HepG2 (cell line): ENCODE measurements at regions not wholly inside any gene's neighbourhood (a gene's known extent, or its start where the extent isn't known, plus 50 kb on each side); places are given as distances from the start of the nearest gene placed in this dataset.

Source experiments
- ARID2 ChIP-seq: sonication (generic); formaldehyde crosslinking; IDR thresholded peaks from 2 replicates; pipeline ENCODE4 v1.8.1; 2022; ENCODE audit warnings: mild to moderate bottlenecking, missing genetic modification reagents, borderline replicate concordance
- CBX1 ChIP-seq: IDR thresholded peaks from one replicate; pipeline ENCODE4 v1.6.1; 2016; ENCODE audit warnings: antibody characterized with exemption, low read depth
- DNMT3B ChIP-seq: conservative IDR thresholded peaks from 2 replicates; pipeline ENCODE4 v1.6.1; 2016; ENCODE audit warnings: missing biosample characterization, control low read depth
- ETV5 ChIP-seq: IDR thresholded peaks from 2 replicates; pipeline ENCODE4 v1.6.1; 2018; ENCODE audit warnings: missing biosample characterization, missing genetic modification reagents, inconsistent platforms, borderline replicate concordance
- GTF3A ChIP-seq: sonication (generic); formaldehyde crosslinking; conservative IDR thresholded peaks from 2 replicates; pipeline ENCODE4 v1.4.0; 2020; ENCODE audit warnings: mild to moderate bottlenecking, missing genetic modification reagents
- HNF4A ChIP-seq: sonication (generic); formaldehyde crosslinking; IDR thresholded peaks from 2 replicates; pipeline ENCODE4 v1.4.0; 2020; ENCODE audit warnings: missing genetic modification reagents
- HNRNPL ChIP-seq: fragments of 200-400 bp; formaldehyde crosslinking; IDR thresholded peaks from 2 replicates; pipeline ENCODE4 v1.6.1; 2017; ENCODE audit warnings: mild to moderate bottlenecking, low read depth, low read length
- KDM3A ChIP-seq: IDR thresholded peaks from 2 replicates; pipeline ENCODE4 v1.6.1; 2018; ENCODE audit warnings: low read depth, missing compliant biosample characterization
- KLF9 ChIP-seq: IDR thresholded peaks from 2 replicates; pipeline ENCODE4 v1.6.1; 2016; ENCODE audit warnings: low read depth
- NRL ChIP-seq: sonication (generic); formaldehyde crosslinking; IDR thresholded peaks from 2 replicates; pipeline ENCODE4 v1.5.0; 2020; ENCODE audit warnings: missing genetic modification reagents, mild to moderate bottlenecking, moderate library complexity, borderline replicate concordance
- PHF20 ChIP-seq: sonication (generic); formaldehyde crosslinking; IDR thresholded peaks from 2 replicates; pipeline ENCODE4 v1.5.0; 2020; ENCODE audit warnings: mild to moderate bottlenecking, missing genetic modification reagents
- PHF5A ChIP-seq: IDR thresholded peaks from one replicate; pipeline ENCODE4 v1.6.1; 2018; ENCODE audit warnings: low read depth, missing genetic modification reagents; ENCODE audit not compliant: unreplicated experiment
- RARG ChIP-seq: sonication (generic); formaldehyde crosslinking; IDR thresholded peaks from 2 replicates; pipeline ENCODE4 v1.4.0; 2020; ENCODE audit warnings: low read depth, mild to moderate bottlenecking, missing genetic modification reagents
- RCOR2 ChIP-seq: IDR thresholded peaks from 2 replicates; pipeline ENCODE4 v1.6.1; 2016; ENCODE audit warnings: missing biosample characterization, missing genetic modification reagents
- RNF2 ChIP-seq: fragments of 450-650 bp; conservative IDR thresholded peaks from 2 replicates; pipeline ENCODE4 v1.6.1; 2016; ENCODE audit warnings: low read depth
- SYNCRIP ChIP-seq: fragments of 200-400 bp; formaldehyde crosslinking; IDR thresholded peaks from 2 replicates; pipeline ENCODE4 v1.6.1; 2018; ENCODE audit warnings: mild to moderate bottlenecking, low read depth, low read length; ENCODE audit not compliant: insufficient read depth
- TARDBP ChIP-seq: sonication (generic); formaldehyde crosslinking; IDR thresholded peaks from 2 replicates; pipeline ENCODE4 v1.8.0; 2022; ENCODE audit warnings: mild to moderate bottlenecking, missing genetic modification reagents
- TCF12 ChIP-seq, 2 experiments: fragments of 450-650 bp in 1 of 2; sonication (generic) in 1 of 2; formaldehyde crosslinking in 1 of 2; IDR thresholded peaks; 2 replicates each; pipeline versions ENCODE4 v1.6.1 to v1.8.0; 2017 to 2022; ENCODE audit warnings: antibody characterized with exemption in 1 of 2, mild to moderate bottlenecking in 1 of 2, missing genetic modification reagents in 1 of 2, moderate library complexity in 1 of 2
- TEAD3 ChIP-seq: optimal IDR thresholded peaks from 2 replicates; pipeline ENCODE3; 2016; ENCODE audit warnings: borderline replicate concordance
- ZBTB7A ChIP-seq: sonication (generic); formaldehyde crosslinking; IDR thresholded peaks from 2 replicates; pipeline ENCODE4 v1.8.0; 2022; ENCODE audit warnings: mild to moderate bottlenecking, missing genetic modification reagents
- ZMYM2 ChIP-seq: sonication (generic); formaldehyde crosslinking; IDR thresholded peaks from 2 replicates; pipeline ENCODE4 v1.8.0; 2022; ENCODE audit warnings: mild to moderate bottlenecking, missing genetic modification reagents
- ZNF136 ChIP-seq: sonication (generic); formaldehyde crosslinking; IDR thresholded peaks from 2 replicates; pipeline ENCODE4 v1.8.1; 2022; ENCODE audit warnings: low read depth, mild to moderate bottlenecking, moderate library complexity, missing genetic modification reagents
- ZNF557 ChIP-seq: sonication (generic); formaldehyde crosslinking; IDR thresholded peaks from 2 replicates; pipeline ENCODE4 v1.4.0; 2020; ENCODE audit warnings: missing genetic modification reagents
- ZNF569 ChIP-seq: sonication (generic); formaldehyde crosslinking; IDR thresholded peaks from 2 replicates; pipeline ENCODE4 v1.5.0; 2020; ENCODE audit warnings: mild to moderate bottlenecking, missing genetic modification reagents, moderate library complexity, borderline replicate concordance
- ZNF570 ChIP-seq: sonication (generic); formaldehyde crosslinking; IDR thresholded peaks from 2 replicates; pipeline ENCODE4 v1.4.0; 2020; ENCODE audit warnings: mild to moderate bottlenecking, missing genetic modification reagents, borderline replicate concordance
- ZNF781 ChIP-seq: sonication (generic); formaldehyde crosslinking; IDR thresholded peaks from 2 replicates; pipeline ENCODE4 v1.5.1; 2020; ENCODE audit warnings: borderline replicate concordance, mild to moderate bottlenecking, missing genetic modification reagents; ENCODE audit errors: not compliant biosample characterization
- ZSCAN20 ChIP-seq: sonication (generic); formaldehyde crosslinking; IDR thresholded peaks from 2 replicates; pipeline ENCODE4 v1.4.0; 2020; ENCODE audit warnings: missing genetic modification reagents, mild to moderate bottlenecking, borderline replicate concordance
- TF ChIP-seq, protein P1 (sequence below): sonication (generic); formaldehyde crosslinking; conservative IDR thresholded peaks from 2 replicates; pipeline ENCODE4 v1.4.0; 2020; ENCODE audit warnings: missing genetic modification reagents
- TF ChIP-seq, protein P2 (sequence below): sonication (generic); formaldehyde crosslinking; IDR thresholded peaks from 2 replicates; pipeline ENCODE4 v1.5.0; 2020; ENCODE audit warnings: missing genetic modification reagents
- TF ChIP-seq, protein P3 (sequence below): sonication (generic); formaldehyde crosslinking; IDR thresholded peaks from 2 replicates; pipeline ENCODE4 v1.5.0; 2020; ENCODE audit warnings: missing genetic modification reagents, mild to moderate bottlenecking, borderline replicate concordance
- TF ChIP-seq, protein P4 (sequence below): sonication (generic); formaldehyde crosslinking; IDR thresholded peaks from 2 replicates; pipeline ENCODE4 v1.4.0; 2020; ENCODE audit warnings: missing genetic modification reagents, low read depth, mild to moderate bottlenecking, borderline replicate concordance

DNA sequence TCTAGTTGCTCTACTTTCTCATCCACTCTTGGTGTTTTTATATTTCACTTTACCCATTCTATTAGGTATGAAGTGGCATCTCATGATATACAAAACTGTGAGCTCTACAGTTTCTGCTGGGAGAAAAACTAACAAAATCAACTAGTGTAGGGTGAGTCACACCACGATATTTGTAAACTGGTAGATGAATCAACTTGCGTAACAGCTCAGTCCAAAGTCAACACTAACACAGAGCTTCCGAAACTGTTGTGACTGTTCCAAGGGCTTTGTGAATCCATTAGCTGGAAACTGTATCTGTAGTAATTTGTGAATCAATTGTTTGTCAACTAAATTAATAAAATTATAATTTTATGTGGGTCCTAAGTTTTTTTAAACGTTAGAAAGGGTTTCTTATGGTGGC lies 119.8 kb upstream of the TSPAN5 start (continued):
- TF ChIP-seq ZNF781 (CRISPR knock-in tag) = no peak
- TF ChIP-seq PHF20 (CRISPR knock-in tag) = no peak
- TF ChIP-seq, protein P1, sequence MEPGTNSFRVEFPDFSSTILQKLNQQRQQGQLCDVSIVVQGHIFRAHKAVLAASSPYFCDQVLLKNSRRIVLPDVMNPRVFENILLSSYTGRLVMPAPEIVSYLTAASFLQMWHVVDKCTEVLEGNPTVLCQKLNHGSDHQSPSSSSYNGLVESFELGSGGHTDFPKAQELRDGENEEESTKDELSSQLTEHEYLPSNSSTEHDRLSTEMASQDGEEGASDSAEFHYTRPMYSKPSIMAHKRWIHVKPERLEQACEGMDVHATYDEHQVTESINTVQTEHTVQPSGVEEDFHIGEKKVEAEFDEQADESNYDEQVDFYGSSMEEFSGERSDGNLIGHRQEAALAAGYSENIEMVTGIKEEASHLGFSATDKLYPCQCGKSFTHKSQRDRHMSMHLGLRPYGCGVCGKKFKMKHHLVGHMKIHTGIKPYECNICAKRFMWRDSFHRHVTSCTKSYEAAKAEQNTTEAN = no peak
- TF ChIP-seq RNF2 = no peak
- TF ChIP-seq ETV5 (CRISPR knock-in tag) = peak; percentile 67; the same call in 1 of the 2 replicates
- TF ChIP-seq HNRNPL = no peak
- TF ChIP-seq KLF9 = no peak
- no peak for TF ChIP-seq TCF12 (IDR thresholded peaks at IDR 0.05)
- TF ChIP-seq TCF12 (CRISPR knock-in tag; IDR thresholded peaks at IDR 0.05) = no peak
- peak; percentile 61 for TF ChIP-seq PHF5A (CRISPR knock-in tag)
- TF ChIP-seq HNF4A (CRISPR knock-in tag) = peak; percentile 90
- TF ChIP-seq ZNF136 (CRISPR knock-in tag) = no peak
- TF ChIP-seq ZSCAN20 (CRISPR knock-in tag) = no peak
- TF ChIP-seq SYNCRIP = no peak
- TF ChIP-seq ZMYM2 (CRISPR knock-in tag) = no peak
- no peak for TF ChIP-seq NRL (CRISPR knock-in tag)
- peak; percentile 52; the same call in 1 of the 2 replicates for TF ChIP-seq TARDBP (CRISPR knock-in tag)
- TF ChIP-seq, protein P2, sequence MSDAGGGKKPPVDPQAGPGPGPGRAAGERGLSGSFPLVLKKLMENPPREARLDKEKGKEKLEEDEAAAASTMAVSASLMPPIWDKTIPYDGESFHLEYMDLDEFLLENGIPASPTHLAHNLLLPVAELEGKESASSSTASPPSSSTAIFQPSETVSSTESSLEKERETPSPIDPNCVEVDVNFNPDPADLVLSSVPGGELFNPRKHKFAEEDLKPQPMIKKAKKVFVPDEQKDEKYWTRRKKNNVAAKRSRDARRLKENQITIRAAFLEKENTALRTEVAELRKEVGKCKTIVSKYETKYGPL = peak; percentile 76; the same call in 1 of the 2 replicates
- no peak for TF ChIP-seq CBX1
- no peak for TF ChIP-seq DNMT3B
- TF ChIP-seq RARG (CRISPR knock-in tag) = no peak
- no peak for TF ChIP-seq KDM3A (CRISPR knock-in tag)
- no peak for TF ChIP-seq TEAD3
- peak; percentile 46; the same call in 1 of the 2 replicates for TF ChIP-seq RCOR2 (CRISPR knock-in tag)
- TF ChIP-seq ZBTB7A (CRISPR knock-in tag) = no peak
- no peak for TF ChIP-seq ZNF569 (CRISPR knock-in tag)
- TF ChIP-seq ARID2 (CRISPR knock-in tag) = no peak
- TF ChIP-seq, protein P3, sequence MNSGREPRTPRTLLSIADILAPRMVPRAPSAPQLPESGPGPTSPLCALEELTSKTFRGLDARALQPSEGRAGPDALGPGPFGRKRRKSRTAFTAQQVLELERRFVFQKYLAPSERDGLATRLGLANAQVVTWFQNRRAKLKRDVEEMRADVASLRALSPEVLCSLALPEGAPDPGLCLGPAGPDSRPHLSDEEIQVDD (CRISPR knock-in tag) = no peak
- TF ChIP-seq, protein P4, sequence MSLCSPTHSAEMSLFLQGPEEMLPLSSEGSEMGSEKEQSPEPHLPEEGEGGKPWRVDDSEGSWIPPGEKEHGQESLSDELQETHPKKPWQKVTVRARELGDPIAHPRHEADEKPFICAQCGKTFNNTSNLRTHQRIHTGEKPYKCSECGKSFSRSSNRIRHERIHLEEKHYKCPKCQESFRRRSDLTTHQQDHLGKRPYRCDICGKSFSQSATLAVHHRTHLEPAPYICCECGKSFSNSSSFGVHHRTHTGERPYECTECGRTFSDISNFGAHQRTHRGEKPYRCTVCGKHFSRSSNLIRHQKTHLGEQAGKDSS = no peak
- no peak for TF ChIP-seq GTF3A (CRISPR knock-in tag)
- 0 out of 2 replicates have a peak, but pooled peaks have one; percentile 14 for TF ChIP-seq ZNF557 (CRISPR knock-in tag)
- TF ChIP-seq ZNF570 = no peak
